ENCODE measurements at regions not wholly inside any gene's neighbourhood (a gene's known extent, or its start where the extent isn't known, plus 50 kb on each side); places are given as distances from the start of the nearest gene placed in this dataset.
"Not testable (repeated sequence)": the region's sequence is repeated elsewhere in the genome, so short reads cannot be mapped to it uniquely, and the experiment has no call there.

DNA sequence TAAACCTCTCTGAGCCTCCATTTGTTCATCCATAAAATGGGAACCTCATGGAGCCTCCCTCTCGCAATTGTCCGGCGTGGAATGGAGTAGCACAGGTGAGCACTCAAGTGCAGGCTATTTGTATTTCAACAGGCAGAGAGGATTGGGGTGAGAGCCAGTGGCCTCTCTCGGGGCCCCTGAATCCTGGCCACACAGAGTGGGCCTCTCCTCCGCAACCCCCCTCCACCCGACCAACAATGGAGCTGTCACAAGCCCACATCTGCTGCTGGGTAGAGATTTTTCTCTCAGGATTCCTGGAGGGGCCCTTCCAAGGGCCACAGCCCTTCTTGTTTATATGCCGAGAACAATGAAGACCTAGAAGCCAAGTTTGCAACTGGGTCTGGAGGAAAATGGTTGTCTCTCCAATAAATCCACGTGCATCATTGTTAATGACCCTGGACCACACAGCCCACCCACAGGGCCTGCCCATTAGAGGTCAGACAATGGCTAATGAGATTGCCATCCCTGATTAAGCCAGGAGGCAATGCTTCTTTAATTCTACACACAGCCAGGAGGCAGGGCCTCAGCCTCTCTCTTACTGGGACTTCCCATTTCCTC lies 233.0 kb downstream of the ANKRD60 start:
- no peak for DNase-seq

DNA sequence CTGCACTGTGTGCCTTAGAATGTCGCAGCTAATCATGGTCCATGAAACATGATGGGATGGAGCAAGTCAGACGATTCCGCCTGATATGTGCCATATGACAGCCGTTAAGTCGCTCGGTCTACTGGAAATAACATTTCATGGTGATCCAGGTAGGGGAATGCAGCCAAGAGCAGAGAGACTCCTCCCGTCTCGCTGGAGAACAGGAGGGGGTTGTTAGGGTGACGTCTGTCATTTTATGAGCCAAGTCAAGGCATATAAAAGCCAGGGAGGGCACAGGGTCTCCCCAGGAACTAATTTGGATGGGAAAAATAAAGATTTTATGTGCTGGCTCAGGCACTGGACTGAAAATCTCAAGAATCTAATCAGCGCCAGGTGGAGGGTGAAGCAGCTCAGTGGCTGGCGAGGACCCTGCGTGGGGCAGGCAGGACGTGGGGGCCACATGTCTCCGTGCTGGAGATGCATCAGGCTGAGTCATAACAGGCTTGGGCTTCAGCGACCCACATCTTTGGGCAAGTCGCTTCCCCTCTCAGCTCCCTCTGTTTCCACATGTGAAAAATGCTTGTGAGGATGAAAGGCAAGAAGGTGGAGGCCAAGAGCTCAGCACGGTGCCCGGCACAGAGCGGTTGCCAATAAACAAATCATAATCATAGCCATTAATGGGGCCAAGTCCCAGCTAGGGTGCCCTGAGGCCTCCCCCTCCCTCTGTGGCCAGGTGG lies 234.6 kb downstream of the ANKRD60 start:
- DNase-seq = no peak

DNA sequence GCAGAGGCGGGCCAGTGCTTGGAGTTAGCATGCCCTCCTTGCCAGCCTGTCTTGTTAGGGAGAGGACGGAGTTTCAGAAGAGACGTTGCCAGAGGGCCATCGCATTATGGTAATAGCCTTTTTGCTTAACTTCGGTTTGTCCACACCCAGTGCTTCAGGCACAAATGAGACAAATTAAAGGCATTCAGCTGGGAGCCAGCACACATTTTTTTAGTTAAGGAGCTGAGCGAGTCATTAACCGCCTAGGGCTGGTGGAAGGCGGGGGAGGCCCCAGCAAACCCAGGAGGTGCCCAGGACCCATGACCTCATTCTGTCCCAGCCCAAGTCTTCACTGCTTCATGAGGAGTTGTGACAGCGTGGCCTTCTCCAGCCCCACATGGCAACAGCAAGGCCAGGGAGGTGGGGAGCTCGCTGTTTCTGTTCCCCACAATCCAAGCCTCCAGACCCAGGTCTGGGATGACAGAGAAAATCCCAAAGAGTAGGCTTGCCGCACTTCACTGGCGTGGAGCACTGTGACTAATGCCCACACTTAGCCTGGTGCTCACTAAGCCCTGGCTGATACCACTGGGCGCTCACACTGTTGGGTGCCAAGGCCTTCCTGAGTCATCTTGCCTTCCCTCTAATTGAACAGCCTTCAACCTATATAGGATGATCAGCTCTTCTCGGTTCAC lies 237.1 kb downstream of the ANKRD60 start:
- no peak for DNase-seq

DNA sequence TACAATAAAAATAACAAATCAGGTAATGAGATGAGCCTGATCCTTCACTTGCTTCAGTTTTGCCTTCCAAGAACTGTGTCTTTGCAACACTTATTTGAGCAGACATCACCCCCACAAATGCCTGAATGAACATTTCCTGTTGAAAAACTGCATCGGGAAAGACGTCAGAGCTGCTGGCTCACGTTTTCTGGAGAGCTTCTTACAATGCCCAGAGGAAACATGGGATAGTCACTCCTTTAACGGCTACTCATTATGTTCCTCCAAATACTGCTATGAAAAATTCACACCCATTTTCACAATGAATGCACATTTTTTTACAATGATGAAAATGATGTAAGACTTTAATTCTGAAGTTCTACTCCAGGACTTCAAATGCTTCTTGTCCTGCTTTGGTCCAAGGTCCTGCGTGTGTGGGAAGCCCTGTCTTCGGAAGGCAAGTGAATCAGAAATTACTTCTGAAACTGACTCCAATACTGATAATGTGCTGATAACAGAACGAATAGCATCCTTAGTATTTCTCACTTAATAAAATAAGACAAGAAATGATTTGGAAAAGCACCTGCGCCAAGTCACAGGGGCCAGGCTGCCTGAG lies 238.0 kb downstream of the ANKRD60 start:
- no peak for DNase-seq

DNA sequence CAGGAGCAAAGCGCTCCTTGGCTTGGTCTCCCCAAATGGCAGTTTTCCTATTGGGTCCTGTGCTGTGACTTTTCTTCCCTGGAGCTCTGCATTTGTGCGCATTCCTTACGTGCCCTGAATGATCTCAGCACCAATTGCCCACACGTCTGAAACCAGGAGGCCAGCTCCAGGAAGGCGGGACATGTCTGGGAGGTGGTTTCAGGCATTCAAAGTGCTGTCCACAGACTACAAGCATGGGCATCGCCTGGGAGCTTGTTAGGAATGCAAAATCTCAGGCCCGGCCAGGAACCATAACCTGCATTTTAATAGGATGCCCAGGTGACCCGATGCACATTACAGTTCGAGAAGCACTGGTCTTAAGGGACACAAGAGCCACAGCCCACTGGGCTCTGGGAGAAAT lies 239.6 kb downstream of the ANKRD60 start:
- DNase-seq = no peak

DNA sequence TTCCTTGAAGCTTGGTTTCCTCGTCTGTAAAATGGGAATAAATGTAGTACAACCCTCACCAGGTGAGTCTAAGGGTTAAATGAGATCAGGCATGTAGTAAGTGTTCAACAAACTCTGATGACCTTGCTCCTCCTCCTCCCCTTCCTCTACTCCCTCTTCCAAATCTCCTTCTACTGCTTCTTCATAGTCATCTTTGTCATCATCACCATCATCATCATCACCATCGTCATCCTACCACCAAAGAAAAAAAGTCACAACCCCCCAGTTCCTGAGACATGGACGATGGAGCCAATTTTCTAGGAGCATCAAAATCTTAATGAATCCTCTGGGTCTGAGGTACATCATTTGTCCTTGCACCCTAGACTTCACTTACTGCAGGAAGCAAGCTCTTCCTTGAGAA lies 240.0 kb downstream of the ANKRD60 start:
- DNase-seq = no peak

DNA sequence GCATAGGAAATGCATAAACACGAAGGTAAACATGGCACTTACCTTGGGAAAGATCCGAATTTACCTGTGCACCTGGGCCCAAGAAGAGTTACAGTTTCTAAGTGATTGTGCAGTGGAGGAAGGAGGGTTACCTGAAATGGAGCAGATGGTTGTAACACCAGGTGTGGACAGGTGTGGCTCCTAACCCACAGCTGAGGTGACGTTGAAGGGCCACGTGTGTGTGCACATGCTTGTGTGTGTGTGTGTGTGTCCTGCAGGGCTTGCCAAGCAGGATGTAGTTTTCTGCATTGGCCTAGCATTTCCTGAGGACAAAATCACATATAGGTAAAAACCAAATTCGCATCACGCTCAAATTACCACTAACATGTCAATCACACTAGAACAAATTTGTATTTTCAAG lies 240.8 kb downstream of the ANKRD60 start:
- DNase-seq = no peak

DNA sequence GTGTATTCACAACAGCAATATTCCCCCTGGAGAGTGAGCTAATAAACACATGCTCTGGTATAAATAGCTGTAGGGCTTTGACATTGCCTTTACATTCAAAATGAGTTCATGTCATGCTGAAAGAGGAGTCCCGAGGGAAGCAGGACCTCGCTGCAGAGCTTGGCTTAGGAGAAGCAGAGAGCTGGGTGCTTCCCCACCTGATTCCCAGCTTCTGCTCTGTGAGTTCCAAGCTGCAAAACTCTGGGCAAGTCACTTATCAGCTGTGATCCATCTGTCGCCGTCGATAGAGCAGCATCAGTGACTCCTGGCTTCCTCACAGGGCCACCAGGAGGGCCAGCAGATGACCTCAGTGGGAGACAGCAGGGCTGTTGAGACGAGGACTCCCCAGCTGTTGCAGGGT lies 241.8 kb downstream of the ANKRD60 start:
- no peak for DNase-seq

DNA sequence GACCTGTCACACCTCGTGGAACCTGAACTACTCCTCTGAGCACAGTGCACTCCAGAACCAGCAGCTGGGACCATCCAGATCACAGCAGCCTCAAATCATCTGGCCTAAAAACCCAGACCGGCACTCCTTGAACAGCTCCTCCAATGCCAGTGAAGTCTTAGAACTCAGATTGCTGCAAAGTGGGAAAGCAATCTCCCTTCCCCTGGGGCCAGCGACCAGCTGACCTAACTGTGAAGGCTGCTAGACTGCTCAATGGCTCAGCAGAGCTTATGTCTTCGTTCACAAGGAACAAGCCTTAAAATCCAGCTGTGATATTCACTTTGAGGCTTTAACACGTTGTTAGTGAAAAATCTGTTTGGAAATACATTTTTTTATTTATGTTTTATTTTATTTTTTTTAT lies 243.2 kb downstream of the ANKRD60 start:
- DNase-seq = no peak

DNA sequence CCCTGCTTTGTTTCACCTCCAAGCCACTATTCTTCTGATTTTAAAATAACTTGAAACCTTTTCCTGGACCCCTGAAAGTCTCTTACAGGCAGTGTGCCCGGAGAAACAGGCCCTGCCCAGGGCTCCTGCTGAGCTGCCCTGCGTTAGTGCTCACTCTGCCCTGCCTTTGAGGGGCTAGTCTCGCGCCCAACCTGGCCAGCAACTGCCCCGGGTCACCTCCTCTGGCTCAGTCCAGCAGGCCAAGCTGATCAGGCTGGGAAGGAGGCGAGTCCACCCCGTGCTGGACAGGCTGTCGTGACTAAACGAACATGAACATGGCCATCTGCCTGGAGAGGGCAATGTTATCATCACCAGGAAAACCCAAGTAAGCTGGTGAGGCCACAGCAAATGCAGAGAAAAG lies 245.4 kb downstream of the ANKRD60 start:
- DNase-seq = no peak

DNA sequence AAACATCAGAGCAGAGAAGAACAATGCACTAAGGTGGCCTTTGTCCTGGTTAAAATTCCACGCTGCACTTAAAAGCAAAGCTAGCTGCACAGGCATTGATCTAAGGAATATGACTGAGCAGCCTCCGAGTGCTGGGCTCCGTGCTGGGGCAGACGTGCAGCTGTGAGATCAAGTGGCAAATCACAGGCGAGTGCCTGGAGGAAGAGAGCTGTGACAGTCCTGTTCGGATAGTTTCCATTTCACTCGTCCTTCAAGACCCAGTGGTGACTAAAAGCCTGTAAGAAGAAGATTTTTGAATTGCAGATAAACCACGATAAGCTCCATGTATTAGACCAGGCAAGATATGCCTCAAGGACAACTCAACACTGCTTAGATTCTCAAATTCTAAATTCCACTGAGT lies 247.9 kb downstream of the ANKRD60 start:
- DNase-seq = no peak

DNA sequence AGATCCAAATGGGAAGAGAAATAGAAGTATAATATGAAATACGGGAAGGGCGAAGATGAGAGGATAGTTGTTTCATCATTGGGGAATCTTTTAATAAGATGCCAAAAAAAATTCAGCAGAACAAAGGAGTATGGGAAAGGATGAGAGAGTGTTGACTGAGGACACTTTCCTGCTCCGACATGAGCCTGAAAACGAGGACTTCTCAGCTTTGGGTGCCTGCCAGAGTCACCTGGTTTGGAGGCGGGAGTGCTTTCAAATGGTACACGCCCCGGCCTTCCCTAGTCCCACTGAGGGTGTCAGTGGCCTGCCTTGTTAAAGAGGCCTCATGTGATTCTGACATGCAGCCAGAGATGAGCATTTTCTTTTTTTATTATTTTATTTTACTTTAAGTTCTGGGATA lies 250.9 kb downstream of the ANKRD60 start:
- no peak for DNase-seq

DNA sequence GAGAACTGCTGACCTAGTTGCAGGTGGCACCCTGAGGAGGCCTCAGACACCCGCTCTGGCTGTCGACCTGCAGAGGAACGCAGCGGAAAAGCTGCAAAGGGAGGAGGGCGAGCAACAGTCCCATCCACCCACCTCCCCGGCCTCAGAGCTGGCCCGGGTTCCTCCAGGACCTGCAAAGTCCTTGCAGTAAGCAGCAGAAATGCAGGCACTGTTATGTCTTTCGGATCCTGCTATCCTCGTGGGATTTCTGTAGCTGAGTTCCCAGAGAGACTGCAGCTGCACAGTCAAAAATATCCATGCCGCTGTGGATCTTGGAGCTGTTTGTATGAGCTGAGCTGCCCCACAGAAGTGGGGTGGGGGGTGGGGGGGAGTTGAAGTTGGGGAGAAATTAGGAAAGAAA lies 251.3 kb downstream of the ANKRD60 start:
- DNase-seq = no peak

DNA sequence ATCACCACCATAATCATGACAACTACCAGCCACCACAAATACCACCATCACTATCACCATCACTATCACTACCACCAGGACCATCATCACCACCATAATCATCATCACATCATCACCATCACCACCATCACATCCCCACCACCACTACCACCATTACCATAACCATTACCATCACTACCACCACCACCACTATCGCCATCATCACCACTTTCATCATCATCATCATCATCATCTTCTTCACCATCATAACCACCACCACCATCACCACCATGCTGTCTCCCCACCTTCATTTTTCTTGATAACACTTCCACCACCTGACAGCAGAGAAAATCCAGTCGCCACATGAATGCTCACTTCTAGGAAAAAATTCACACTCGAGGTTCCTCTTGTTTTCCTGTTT lies 253.6 kb downstream of the ANKRD60 start:
- no peak for DNase-seq

DNA sequence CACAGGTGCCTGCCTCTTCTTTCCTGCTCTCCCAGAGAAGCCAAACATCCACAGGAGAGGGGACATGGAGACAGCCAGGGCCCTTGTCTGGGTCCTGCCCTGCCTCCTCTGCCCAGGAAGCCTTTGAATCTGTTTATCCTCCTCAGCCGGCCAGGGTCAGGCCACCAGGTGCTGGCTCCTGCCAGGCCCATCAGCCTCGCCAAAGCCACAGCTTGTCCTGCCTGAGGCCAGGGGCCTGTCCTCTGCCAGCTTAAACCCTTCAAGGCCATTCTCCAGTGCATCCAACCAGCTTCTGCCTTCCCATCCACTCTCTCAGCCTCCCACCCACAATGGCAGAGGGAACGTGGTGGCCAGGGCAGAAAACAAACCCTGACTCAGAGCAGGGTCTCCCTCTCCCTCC lies 254.6 kb downstream of the ANKRD60 start:
- no peak for DNase-seq

DNA sequence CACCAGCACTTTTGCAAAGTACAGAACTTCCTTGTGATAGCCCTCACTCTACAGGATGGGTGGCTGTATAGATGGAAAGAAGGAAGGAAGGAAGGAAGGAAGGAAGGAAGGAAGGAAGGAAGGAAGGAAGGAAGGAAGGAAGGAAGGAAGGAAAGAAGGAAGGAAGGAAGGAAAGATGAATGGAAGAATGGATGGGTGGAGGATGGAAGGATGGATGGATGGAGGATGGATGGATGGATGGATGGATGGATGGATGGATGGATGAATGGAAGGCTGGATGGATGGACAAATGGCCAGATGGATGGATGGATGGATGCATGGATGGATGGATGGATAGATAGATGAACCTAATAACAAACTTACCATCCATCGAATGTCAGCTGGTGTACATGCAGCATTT lies 256.9 kb downstream of the ANKRD60 start:
- not testable (repeated sequence) for DNase-seq

DNA sequence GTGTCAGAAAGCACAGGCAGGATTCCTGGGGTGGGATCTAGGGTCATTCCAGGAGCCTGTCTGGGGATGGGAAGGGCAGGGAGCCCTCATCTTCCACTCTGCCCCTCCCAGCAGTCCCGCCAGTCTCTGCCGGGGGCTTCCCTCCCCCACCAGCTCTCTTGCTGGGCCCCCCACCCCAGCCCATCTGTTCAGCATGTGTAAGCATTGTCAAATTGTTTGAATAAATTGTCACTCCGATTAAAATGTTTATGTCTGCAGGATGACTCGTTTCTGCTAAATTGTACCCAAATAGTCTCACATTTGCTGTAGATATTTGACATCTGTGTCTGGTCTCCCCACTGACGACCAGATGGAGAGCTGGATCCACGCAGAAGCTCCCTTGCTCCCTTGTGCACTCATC lies 257.6 kb downstream of the ANKRD60 start:
- no peak for DNase-seq

DNA sequence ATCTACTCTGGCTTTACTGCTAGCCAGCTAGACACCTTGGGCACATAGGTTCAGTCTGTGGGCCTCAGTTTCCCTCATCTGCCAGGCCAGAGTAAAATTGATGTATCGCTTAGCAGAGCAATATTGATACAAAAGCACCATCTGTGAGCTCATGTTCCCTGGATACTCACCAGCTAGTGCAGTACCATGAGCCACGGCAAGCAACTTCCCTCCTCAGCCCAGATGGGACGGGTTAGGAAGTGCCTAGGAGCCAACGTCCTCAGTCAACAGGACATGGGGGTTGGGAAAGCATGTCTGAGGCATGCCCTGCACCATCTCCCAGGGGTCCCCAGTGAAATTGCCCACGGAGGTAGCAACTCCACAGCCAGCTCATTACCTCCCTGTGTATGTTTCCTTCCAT lies 258.3 kb downstream of the ANKRD60 start:
- no peak for DNase-seq

DNA sequence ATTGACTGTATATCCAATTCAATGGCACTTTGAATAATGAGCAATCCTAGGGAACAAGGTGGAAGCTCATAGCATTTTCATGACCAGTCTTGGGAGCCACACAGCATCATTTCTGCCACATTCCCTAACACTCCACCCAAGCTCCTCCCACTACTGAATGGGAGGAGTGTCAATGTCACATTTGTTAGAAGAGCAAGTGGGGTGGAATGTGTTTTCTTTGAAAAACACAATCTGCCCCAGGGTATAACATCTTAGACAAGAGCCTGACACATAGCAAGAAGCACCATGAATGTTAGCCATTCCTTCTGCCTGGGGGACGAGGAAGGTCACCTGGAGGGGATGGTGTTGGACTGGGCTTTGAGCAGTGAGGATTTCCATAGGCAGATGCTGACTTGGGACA lies 258.3 kb upstream of the PMEPA1 start:
- DNase-seq = no peak

DNA sequence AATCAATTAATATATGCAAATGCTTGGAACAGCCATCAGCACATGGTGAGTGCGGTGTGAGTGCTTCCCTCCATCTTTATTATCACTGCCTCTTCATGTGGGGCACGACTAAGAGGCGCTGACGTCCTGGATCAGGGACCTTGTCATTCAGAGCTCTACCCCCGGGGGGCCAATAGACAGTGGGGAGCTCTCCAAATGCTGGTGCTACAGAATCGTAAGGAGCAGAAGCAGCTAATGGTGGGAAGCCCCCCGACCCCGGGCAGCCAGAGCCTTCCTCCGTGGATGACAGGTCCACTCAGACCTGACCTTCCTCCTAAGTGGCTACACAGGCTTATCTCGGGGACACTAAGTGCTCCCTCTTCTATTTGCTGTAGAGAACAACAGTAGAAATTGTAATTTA lies 257.5 kb upstream of the PMEPA1 start:
- DNase-seq = no peak

DNA sequence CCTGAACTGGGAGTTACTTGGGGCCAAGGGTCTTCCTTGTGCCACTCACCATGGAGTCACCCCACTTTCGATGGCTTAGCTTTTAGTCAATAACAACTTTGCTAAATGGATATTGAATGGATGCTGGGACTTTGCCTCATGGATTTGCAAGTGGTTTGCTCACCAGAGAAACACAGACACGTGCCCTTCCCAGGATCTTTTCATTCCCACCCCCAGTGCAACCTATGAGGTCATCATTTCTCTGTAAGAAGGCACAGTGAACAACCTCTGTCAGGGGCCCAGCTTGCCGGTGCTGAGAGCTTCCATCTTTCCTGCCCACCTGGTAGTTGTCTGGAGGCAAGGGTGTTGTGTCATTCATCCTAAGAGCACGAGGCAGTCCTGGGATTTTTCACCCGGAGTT lies 256.8 kb upstream of the PMEPA1 start:
- DNase-seq = no peak

DNA sequence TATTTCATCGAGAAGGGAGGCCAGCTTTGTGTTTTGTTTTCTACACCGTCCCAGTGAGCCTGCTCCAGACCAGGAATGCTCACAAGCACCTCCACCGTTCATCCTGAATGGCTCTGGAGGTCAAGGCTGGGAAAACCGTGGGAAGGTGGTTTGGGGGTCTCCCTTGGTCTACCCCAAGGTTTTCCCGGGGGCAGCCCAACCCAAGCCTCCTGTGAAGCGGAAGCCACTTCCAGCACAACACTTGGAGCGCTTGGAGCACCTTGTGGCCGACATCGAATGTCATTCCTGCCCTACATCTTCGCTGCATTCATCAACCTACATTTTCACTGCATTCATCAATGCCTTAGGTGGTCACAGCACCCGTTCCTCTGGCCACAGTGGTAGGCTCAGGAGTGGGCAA lies 255.6 kb upstream of the PMEPA1 start:
- no peak for DNase-seq

DNA sequence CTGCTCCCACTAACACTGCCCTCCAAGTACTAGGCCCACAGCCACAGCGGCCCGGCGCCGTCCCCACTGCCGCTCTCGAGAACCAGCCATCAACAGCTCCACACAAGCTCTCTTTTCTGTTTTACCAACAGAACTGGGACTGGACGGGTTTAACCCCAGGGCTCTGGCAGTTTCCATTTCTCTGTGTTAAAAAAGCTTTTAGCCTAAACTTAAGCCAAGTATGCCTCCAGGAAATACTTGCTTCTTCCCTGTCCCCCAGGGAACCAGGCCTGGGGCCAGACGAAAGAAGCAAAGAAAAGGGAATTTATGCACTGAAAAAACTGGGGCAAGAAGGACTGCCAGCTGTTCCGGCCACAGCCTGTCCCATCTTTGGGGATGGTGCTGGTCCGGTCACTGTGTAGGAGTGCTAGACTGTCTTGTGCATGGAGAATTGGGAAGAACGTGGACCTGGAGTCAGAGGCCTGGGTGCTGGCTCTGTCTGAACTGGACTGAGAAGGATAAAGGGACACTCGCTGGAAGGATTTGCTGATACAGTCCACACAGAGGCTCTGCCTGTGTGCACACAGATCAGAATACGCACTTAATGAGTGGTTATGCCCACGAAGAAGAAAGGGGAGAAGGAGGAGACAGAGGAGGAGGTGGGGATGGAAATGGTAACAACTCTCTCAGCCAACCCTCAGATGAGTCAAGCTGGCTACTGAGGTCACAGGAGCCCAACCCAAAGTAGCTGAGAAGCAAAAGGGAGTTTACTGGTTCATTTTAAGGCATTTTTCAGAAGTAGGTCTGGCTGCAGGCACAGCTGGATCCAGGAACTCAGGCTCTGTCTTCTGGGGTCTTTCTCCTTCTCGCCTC lies 254.4 kb upstream of the PMEPA1 start:
- no peak for DNase-seq

Measured in hematopoietic multipotent progenitor cell treated with erythropoietin and hydrocortisone succinate and interleukin-3 and kit ligand, for 6 days (in vitro differentiated cells).